Liver (tissue), 8 donors: ENCODE measurements at regions not wholly inside any gene's neighbourhood (a gene's known extent, or its start where the extent isn't known, plus 50 kb on each side); places are given as distances from the start of the nearest gene placed in this dataset.

ENCODE experiments used
- DNase-seq: peaks from one replicate; pipeline ENCODE4 v3.0.0-alpha.2; 2017; ENCODE audit warnings: low spot score
- H3K27ac ChIP-seq, 2 donors: one replicate each; pipeline ENCODE4 v1.7.0; 2013; ENCODE audit warnings: inconsistent platforms in 2 of 2, low read length in 2 of 2, control low read depth in 1 of 2, low read depth in 1 of 2, mild to moderate bottlenecking in 1 of 2
- H3K27me3 ChIP-seq, 4 donors: one replicate each; pipeline versions ENCODE4 v1.6.1 to v1.7.0; 2013; ENCODE audit warnings: low read length in 3 of 4, inconsistent platforms in 1 of 4, mild to moderate bottlenecking in 1 of 4, moderate library complexity in 1 of 4; ENCODE audit not compliant: control insufficient read depth in 4 of 4, insufficient read depth in 4 of 4
- H3K36me3 ChIP-seq, 4 donors: one replicate each; pipeline versions ENCODE4 v1.6.1 to v1.7.0; 2013; ENCODE audit warnings: low read length in 3 of 4, mild to moderate bottlenecking in 3 of 4, low read depth in 1 of 4, moderate library complexity in 1 of 4; ENCODE audit not compliant: control insufficient read depth in 4 of 4, insufficient read depth in 3 of 4
- H3K4me1 ChIP-seq, 4 donors: one replicate each; pipeline versions ENCODE4 v1.6.1 to v1.7.0; 2013; ENCODE audit warnings: low read length in 3 of 4, mild to moderate bottlenecking in 3 of 4, moderate library complexity in 1 of 4; ENCODE audit not compliant: control insufficient read depth in 4 of 4, insufficient read depth in 4 of 4
- H3K4me3 ChIP-seq, 3 donors: one replicate each; pipeline versions ENCODE4 v1.6.1 to v1.7.0; 2013; ENCODE audit warnings: low read length in 3 of 3, control low read depth in 1 of 3, low read depth in 1 of 3, mild to moderate bottlenecking in 1 of 3
- H3K9ac ChIP-seq, 2 donors: one replicate each; pipeline ENCODE4 v1.7.0; 2013; ENCODE audit warnings: low read length in 2 of 2, mild to moderate bottlenecking in 2 of 2, moderate library complexity in 2 of 2, control low read depth in 1 of 2, low read depth in 1 of 2
- H3K9me3 ChIP-seq, 4 donors: one replicate each; pipeline versions ENCODE4 v1.6.1 to v1.7.0; 2013; ENCODE audit warnings: low read length in 3 of 4; ENCODE audit not compliant: control insufficient read depth in 4 of 4
- EGR1 ChIP-seq, 2 donors: IDR thresholded peaks; 2 replicates each; pipeline ENCODE4 v1.6.1; 2016 to 2018; ENCODE audit warnings: antibody characterized with exemption in 2 of 2, low read depth in 2 of 2
- GABPA ChIP-seq, 2 donors: IDR thresholded peaks in 1 of 2; conservative IDR thresholded peaks in 1 of 2; 2 replicates each; pipeline ENCODE4 v1.6.1; 2016; ENCODE audit warnings: antibody characterized with exemption in 2 of 2, mild to moderate bottlenecking in 1 of 2, moderate library complexity in 1 of 2
- HNF4A ChIP-seq, 2 donors: conservative IDR thresholded peaks; 2 replicates each; pipeline ENCODE4 v1.6.1; 2016; ENCODE audit warnings: antibody characterized with exemption in 2 of 2, mild to moderate bottlenecking in 2 of 2
- HNF4G ChIP-seq: IDR thresholded peaks from 2 replicates; pipeline ENCODE4 v1.6.1; 2016; ENCODE audit warnings: antibody characterized with exemption
- JUND ChIP-seq, 2 donors: IDR thresholded peaks; 2 replicates each; pipeline ENCODE4 v1.6.1; 2016; ENCODE audit warnings: antibody characterized with exemption in 2 of 2
- NR2F2 ChIP-seq: IDR thresholded peaks from 2 replicates; pipeline ENCODE4 v1.6.1; 2016; ENCODE audit warnings: antibody characterized with exemption
- RAD21 ChIP-seq, 2 donors: IDR thresholded peaks; 2 replicates each; pipeline ENCODE4 v1.6.1; 2016; ENCODE audit warnings: antibody characterized with exemption in 2 of 2, mild to moderate bottlenecking in 2 of 2
- RXRA ChIP-seq, 2 donors: IDR thresholded peaks; 2 replicates each; pipeline ENCODE4 v1.6.1; 2017 to 2018; ENCODE audit warnings: antibody characterized with exemption in 2 of 2, mild to moderate bottlenecking in 1 of 2
- YY1 ChIP-seq: IDR thresholded peaks from 2 replicates; pipeline ENCODE4 v1.6.1; 2016; ENCODE audit warnings: antibody characterized with exemption, mild to moderate bottlenecking
- WGBS: extraction: QIAGEN DNeasy Blood & Tissue Kit; methylation state at CpG from one replicate; pipeline ENCODE4 v1.1.7; 2013; 5-methylcytosine and 5-hydroxymethylcytosine counted together
- TF ChIP-seq, protein P1 (sequence below): IDR thresholded peaks from 2 replicates; pipeline ENCODE4 v1.6.1; 2016; ENCODE audit warnings: antibody characterized with exemption, mild to moderate bottlenecking
- TF ChIP-seq, protein P2 (sequence below): fragments of 150-350 bp; IDR thresholded peaks from 2 replicates; pipeline ENCODE4 v1.5.1; 2017; ENCODE audit warnings: improper control_type of control experiment, low read depth, low read length; ENCODE audit not compliant: missing input control
- TF ChIP-seq, protein P3 (sequence below): IDR thresholded peaks from 2 replicates; pipeline ENCODE4 v1.6.1; 2016; ENCODE audit warnings: antibody characterized with exemption
- TF ChIP-seq, protein P4 (sequence below): IDR thresholded peaks from 2 replicates; pipeline ENCODE4 v1.6.1; 2016; ENCODE audit warnings: antibody characterized with exemption
- TF ChIP-seq, protein P5 (sequence below): IDR thresholded peaks from 2 replicates; pipeline ENCODE4 v1.6.1; 2016; ENCODE audit warnings: antibody characterized with exemption
- donor health status: healthy.
- donor health status: healthy.
- donor health status: healthy.
- donor health status: healthy.
- donor health status: healthy.

DNA sequence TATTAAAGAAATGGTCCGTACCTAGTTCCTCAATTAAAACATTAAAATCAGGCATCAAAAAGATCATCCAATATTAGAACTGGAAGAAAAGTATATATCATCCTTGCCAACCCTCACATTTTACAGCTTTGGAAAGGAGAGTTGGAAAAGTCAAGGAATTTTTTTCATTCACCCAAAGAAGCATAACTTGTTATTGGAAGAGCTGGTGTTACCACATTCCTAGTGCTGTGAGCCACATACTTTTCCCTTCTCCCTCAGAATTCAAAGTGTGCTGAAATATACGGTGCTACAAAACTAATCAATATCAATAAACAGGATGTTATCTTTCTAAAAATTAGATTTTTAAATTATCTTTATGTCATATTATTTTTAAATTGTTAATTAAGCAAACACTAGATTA, 202.1 kb upstream of the FAT3 start:
- Histone ChIP-seq H3K4me1 (no peaks in the 10 kb centered on the region), H3K36me3 (no peaks in the 10 kb centered on the region), H3K4me3 (no peak overlapping the region), H3K9ac (no peak overlapping the region), H3K9me3 (no peaks in the 10 kb centered on the region), H3K27ac (no peak overlapping the region), H3K27me3 (no peaks in the 10 kb centered on the region)
- DNase-seq = no peak
- WGBS = 75% methylated on average over 2 of the region's 2 CpGs
- no peak for TF ChIP-seq JUND (IDR thresholded peaks at IDR 0.05)

DNA sequence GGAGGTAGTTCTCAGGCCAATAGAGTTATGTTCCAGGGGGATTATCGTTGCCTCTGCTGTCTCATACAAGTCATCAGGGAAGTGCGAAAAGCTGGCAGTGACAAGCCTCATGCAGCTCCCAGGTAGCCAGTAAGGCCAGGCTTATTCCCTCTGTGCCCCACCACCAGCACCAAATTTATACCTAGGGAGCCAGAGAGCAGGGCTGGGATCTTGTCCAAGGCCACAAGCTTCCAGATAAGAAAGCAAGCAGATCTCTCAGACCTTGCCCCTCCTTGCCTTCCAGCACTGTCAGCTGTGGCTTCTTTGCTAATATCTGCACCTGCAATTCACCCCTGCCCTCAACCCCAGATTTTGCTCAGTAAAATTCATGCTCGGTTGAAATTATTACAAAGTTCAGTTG, 206.3 kb upstream of the FAT3 start:
- no peak for DNase-seq
- Histone ChIP-seq H3K27me3 (no peaks in the 10 kb centered on the region), H3K4me3 (no peak overlapping the region), H3K4me1 (no peaks in the 10 kb centered on the region), H3K9ac (no peak overlapping the region), H3K9me3 (peaks cover 0 to 7% (median 2%) of the 10 kb centered on the region in 4 donors), H3K36me3 (no peaks in the 10 kb centered on the region), H3K27ac (no peak overlapping the region)
- TF ChIP-seq, protein P1, sequence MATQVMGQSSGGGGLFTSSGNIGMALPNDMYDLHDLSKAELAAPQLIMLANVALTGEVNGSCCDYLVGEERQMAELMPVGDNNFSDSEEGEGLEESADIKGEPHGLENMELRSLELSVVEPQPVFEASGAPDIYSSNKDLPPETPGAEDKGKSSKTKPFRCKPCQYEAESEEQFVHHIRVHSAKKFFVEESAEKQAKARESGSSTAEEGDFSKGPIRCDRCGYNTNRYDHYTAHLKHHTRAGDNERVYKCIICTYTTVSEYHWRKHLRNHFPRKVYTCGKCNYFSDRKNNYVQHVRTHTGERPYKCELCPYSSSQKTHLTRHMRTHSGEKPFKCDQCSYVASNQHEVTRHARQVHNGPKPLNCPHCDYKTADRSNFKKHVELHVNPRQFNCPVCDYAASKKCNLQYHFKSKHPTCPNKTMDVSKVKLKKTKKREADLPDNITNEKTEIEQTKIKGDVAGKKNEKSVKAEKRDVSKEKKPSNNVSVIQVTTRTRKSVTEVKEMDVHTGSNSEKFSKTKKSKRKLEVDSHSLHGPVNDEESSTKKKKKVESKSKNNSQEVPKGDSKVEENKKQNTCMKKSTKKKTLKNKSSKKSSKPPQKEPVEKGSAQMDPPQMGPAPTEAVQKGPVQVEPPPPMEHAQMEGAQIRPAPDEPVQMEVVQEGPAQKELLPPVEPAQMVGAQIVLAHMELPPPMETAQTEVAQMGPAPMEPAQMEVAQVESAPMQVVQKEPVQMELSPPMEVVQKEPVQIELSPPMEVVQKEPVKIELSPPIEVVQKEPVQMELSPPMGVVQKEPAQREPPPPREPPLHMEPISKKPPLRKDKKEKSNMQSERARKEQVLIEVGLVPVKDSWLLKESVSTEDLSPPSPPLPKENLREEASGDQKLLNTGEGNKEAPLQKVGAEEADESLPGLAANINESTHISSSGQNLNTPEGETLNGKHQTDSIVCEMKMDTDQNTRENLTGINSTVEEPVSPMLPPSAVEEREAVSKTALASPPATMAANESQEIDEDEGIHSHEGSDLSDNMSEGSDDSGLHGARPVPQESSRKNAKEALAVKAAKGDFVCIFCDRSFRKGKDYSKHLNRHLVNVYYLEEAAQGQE = no peak
- TF ChIP-seq HNF4G (no peak), RXRA (IDR thresholded peaks at IDR 0.05) (no peak), HNF4A (conservative IDR thresholded peaks at IDR 0.05) (no peak), RAD21 (IDR thresholded peaks at IDR 0.05) (no peak), GABPA (IDR thresholded peaks at IDR 0.05 in 1 of 2, conservative IDR thresholded peaks at IDR 0.05 in 1 of 2) (no peak), EGR1 (IDR thresholded peaks at IDR 0.05; ENCODE audit: low read depth in 2 of 2) (no peak)
- TF ChIP-seq, protein P2, sequence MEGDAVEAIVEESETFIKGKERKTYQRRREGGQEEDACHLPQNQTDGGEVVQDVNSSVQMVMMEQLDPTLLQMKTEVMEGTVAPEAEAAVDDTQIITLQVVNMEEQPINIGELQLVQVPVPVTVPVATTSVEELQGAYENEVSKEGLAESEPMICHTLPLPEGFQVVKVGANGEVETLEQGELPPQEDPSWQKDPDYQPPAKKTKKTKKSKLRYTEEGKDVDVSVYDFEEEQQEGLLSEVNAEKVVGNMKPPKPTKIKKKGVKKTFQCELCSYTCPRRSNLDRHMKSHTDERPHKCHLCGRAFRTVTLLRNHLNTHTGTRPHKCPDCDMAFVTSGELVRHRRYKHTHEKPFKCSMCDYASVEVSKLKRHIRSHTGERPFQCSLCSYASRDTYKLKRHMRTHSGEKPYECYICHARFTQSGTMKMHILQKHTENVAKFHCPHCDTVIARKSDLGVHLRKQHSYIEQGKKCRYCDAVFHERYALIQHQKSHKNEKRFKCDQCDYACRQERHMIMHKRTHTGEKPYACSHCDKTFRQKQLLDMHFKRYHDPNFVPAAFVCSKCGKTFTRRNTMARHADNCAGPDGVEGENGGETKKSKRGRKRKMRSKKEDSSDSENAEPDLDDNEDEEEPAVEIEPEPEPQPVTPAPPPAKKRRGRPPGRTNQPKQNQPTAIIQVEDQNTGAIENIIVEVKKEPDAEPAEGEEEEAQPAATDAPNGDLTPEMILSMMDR = no peak
- 78% methylated on average over 3 of the region's 3 CpGs for WGBS

DNA sequence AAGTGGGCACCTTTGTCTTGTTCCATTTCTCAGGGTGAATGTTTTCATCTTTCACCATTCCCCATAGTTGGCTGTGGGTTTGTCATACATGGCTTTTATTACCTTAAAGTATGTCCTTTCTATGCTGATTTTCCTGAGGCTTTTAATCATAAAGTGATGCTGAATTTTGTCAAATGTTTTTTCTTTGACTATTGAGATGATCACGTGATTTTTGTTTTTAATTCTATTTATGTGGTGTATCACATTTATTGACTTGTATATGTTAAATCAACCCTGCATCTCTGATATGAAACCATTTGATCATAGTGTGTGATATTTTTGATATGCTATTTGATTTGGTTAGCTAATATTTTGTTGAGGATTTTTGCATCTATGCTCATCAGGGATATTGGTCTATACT, 216.4 kb upstream of the FAT3 start:
- TF ChIP-seq, protein P3, sequence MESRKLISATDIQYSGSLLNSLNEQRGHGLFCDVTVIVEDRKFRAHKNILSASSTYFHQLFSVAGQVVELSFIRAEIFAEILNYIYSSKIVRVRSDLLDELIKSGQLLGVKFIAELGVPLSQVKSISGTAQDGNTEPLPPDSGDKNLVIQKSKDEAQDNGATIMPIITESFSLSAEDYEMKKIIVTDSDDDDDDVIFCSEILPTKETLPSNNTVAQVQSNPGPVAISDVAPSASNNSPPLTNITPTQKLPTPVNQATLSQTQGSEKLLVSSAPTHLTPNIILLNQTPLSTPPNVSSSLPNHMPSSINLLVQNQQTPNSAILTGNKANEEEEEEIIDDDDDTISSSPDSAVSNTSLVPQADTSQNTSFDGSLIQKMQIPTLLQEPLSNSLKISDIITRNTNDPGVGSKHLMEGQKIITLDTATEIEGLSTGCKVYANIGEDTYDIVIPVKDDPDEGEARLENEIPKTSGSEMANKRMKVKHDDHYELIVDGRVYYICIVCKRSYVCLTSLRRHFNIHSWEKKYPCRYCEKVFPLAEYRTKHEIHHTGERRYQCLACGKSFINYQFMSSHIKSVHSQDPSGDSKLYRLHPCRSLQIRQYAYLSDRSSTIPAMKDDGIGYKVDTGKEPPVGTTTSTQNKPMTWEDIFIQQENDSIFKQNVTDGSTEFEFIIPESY = no peak
- no peak for TF ChIP-seq NR2F2
- no peak for TF ChIP-seq HNF4A (conservative IDR thresholded peaks at IDR 0.05)
- TF ChIP-seq, protein P1 = no peak
- TF ChIP-seq GABPA (IDR thresholded peaks at IDR 0.05 in 1 of 2, conservative IDR thresholded peaks at IDR 0.05 in 1 of 2) = no peak
- no peak for TF ChIP-seq YY1
- TF ChIP-seq RAD21 (IDR thresholded peaks at IDR 0.05) = no peak
- TF ChIP-seq, protein P4, sequence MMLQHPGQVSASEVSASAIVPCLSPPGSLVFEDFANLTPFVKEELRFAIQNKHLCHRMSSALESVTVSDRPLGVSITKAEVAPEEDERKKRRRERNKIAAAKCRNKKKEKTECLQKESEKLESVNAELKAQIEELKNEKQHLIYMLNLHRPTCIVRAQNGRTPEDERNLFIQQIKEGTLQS = no peak
- TF ChIP-seq, protein P5, sequence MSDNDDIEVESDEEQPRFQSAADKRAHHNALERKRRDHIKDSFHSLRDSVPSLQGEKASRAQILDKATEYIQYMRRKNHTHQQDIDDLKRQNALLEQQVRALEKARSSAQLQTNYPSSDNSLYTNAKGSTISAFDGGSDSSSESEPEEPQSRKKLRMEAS = no peak
- no peaks in the 10 kb centered on the region for H3K36me3 ChIP-seq
- no peaks in the 10 kb centered on the region for H3K4me1 ChIP-seq
- no peak for DNase-seq
- H3K27me3 ChIP-seq = no peaks in the 10 kb centered on the region
- no peak overlapping the region for H3K4me3 ChIP-seq
- 64% methylated on average over 1 of the region's 1 CpG for WGBS
- H3K27ac ChIP-seq = no peak overlapping the region
- H3K9me3 ChIP-seq = no peaks in the 10 kb centered on the region
- no peak overlapping the region for H3K9ac ChIP-seq
